HCT116 (cell line): ENCODE measurements at regions not wholly inside any gene's neighbourhood (a gene's known extent, or its start where the extent isn't known, plus 50 kb on each side); places are given as distances from the start of the nearest gene placed in this dataset.
"Not testable (repeated sequence)": the region's sequence is repeated elsewhere in the genome, so short reads cannot be mapped to it uniquely, and the experiment has no call there.

ENCODE experiments used
- ATAC-seq: fragments of 200-7000 bp; cut with Tn5 transposase; 2 replicates; pipeline ENCODE4 v1.9.1; 2020; ENCODE audit warnings: mild to moderate bottlenecking, moderate library complexity
- BruUV-seq: library from RNA; stranded (reverse); fragments of 400-500 nt; replicated peaks from 2 replicates; lab custom pipeline; 2021; lab: Mats Ljungman, UMichigan
- CTCF ChIA-PET: fragments of 300-600 bp; sonication (Branson Sonifier 250); formaldehyde crosslinking; loops from one replicate; lab custom pipeline; 2021; ENCODE audit warnings: antibody characterized with exemption; lab: Charles Lee
- POLR2A ChIA-PET: fragments of 300-600, 350-600 bp; sonication (Branson Sonifier 250); formaldehyde crosslinking; loops from one replicate; lab custom pipeline; 2021; ENCODE audit warnings: antibody characterized with exemption; lab: Charles Lee
- RAD21 ChIA-PET, 2 experiments: fragments of 300-600 bp; sonication (Branson Sonifier 250); formaldehyde crosslinking; loops; one replicate each; lab custom pipeline; 2023; ENCODE audit warnings: low total read pairs in 2 of 2; ENCODE audit not compliant: uncharacterized antibody in 2 of 2, unreplicated experiment in 2 of 2, low non-redundant PET in 1 of 2; lab: Charles Lee
- DNase-seq: peaks from one replicate; pipeline ENCODE4 v3.0.0-alpha.2; 2010; ENCODE audit warnings: low read depth, low spot score
- H2AFZ ChIP-seq: fragments of 200-600 bp; shearing (Covaris generic), sonication (generic); 2 replicates; pipeline ENCODE4 v1.6.1; 2017; ENCODE audit warnings: low read depth, mixed run types, mixed read lengths, antibody characterized with exemption, low read length; ENCODE audit not compliant: poor library complexity, severe bottlenecking
- H3K27ac ChIP-seq: 2 replicates; pipeline ENCODE4 v1.5.1; 2012; ENCODE audit warnings: low read depth, low read length
- H3K27me3 ChIP-seq: fragments of 200-600 bp; sonication (generic); 2 replicates; pipeline ENCODE4 v1.6.1; 2016; ENCODE audit warnings: mixed run types, low read length, mixed read lengths; ENCODE audit not compliant: insufficient read depth
- H3K36me3 ChIP-seq, 2 experiments: fragments of 200-500 bp in 1 of 2; fragments of 200-600 bp in 1 of 2; sonication (Bioruptor generic) in 1 of 2; sonication (generic) in 1 of 2; 2 replicates each; pipeline versions ENCODE4 v1.5.1 to v1.6.1; 2014 to 2016; ENCODE audit warnings: low read length in 2 of 2, inconsistent platforms in 1 of 2, mixed read lengths in 1 of 2, mixed run types in 1 of 2; ENCODE audit not compliant: insufficient read depth in 2 of 2, control insufficient read depth in 1 of 2
- H3K4me1 ChIP-seq, 2 experiments: fragments of 200-600 bp in 1 of 2; sonication (generic) in 1 of 2; 2 replicates each; pipeline versions ENCODE4 v1.5.1 to v1.6.1; 2012 to 2017; ENCODE audit warnings: low read length in 2 of 2, inconsistent platforms in 1 of 2, mild to moderate bottlenecking in 1 of 2, mixed read lengths in 1 of 2, mixed run types in 1 of 2, moderate library complexity in 1 of 2; ENCODE audit not compliant: insufficient read depth in 2 of 2, control insufficient read depth in 1 of 2
- H3K4me2 ChIP-seq: fragments of 200-600 bp; sonication (generic); 2 replicates; pipeline ENCODE4 v1.6.1; 2017; ENCODE audit warnings: mixed run types, low read length, mixed read lengths
- H3K4me3 ChIP-seq, 2 experiments: fragments of 200-600 bp in 1 of 2; sonication (generic) in 1 of 2; replicated peaks in 1 of 2; 2 replicates each; pipeline ENCODE4 v1.5.1; 2011 to 2016; ENCODE audit warnings: low read length in 2 of 2, control low read depth in 1 of 2, low read depth in 1 of 2, mild to moderate bottlenecking in 1 of 2, mixed read lengths in 1 of 2, mixed run types in 1 of 2
- H3K79me2 ChIP-seq: fragments of 200-600 bp; sonication (generic); 2 replicates; pipeline ENCODE4 v1.6.1; 2017; ENCODE audit warnings: mild to moderate bottlenecking, mixed run types, low read length, moderate library complexity, mixed read lengths; ENCODE audit not compliant: insufficient read depth
- H3K9ac ChIP-seq: fragments of 200-600 bp; sonication (generic); 2 replicates; pipeline ENCODE4 v1.6.1; 2016; ENCODE audit warnings: low read length, mixed read lengths
- H3K9me2 ChIP-seq: fragments of 200-600 bp; sonication (generic), shearing (Covaris generic); 2 replicates; pipeline ENCODE4 v1.6.1; 2017; ENCODE audit warnings: mixed run types, mild to moderate bottlenecking, moderate library complexity; ENCODE audit not compliant: insufficient read depth
- H3K9me3 ChIP-seq, 2 experiments: fragments of 200-500 bp in 1 of 2; fragments of 200-600 bp in 1 of 2; sonication (Bioruptor generic) in 1 of 2; sonication (generic) in 1 of 2; 2 replicates each; pipeline ENCODE4 v1.6.1; 2014 to 2017; ENCODE audit warnings: low read length in 2 of 2, mixed read lengths in 2 of 2, inconsistent platforms in 1 of 2, low read depth in 1 of 2, mild to moderate bottlenecking in 1 of 2, mixed run types in 1 of 2, moderate library complexity in 1 of 2; ENCODE audit not compliant: control insufficient read depth in 1 of 2, insufficient read depth in 1 of 2
- H4K20me1 ChIP-seq: fragments of 200-600 bp; sonication (generic), shearing (Covaris generic); 2 replicates; pipeline ENCODE4 v1.6.1; 2017; ENCODE audit warnings: mixed run types, mild to moderate bottlenecking, moderate library complexity; ENCODE audit not compliant: insufficient read depth
- ATF3 ChIP-seq: IDR thresholded peaks from 2 replicates; pipeline ENCODE4 v1.6.1; 2012
- CBX3 ChIP-seq: IDR thresholded peaks from 2 replicates; pipeline ENCODE4 v1.6.1; 2012; ENCODE audit warnings: low read depth
- JUND ChIP-seq: IDR thresholded peaks from 2 replicates; pipeline ENCODE4 v1.6.1; 2012
- POLR2A ChIP-seq: IDR thresholded peaks from 2 replicates; pipeline ENCODE4 v1.7.0; 2011; ENCODE audit warnings: borderline replicate concordance; ENCODE audit not compliant: insufficient read depth, insufficient read length; ENCODE audit errors: extremely low read depth
- RAD21 ChIP-seq: IDR thresholded peaks from 2 replicates; pipeline ENCODE4 v1.6.1; 2012; ENCODE audit warnings: low read depth, mild to moderate bottlenecking
- SIN3A ChIP-seq: IDR thresholded peaks from 2 replicates; pipeline ENCODE4 v1.6.1; 2012; ENCODE audit warnings: low read depth
- YY1 ChIP-seq: IDR thresholded peaks from 2 replicates; pipeline ENCODE4 v1.6.1; 2011; ENCODE audit warnings: low read length, low read depth, moderate library complexity, mild to moderate bottlenecking; ENCODE audit not compliant: insufficient replicate concordance; ENCODE audit errors: extremely low read depth
- ZNF274 ChIP-seq: fragments of 200-500 bp; sonication (Bioruptor generic); IDR thresholded peaks from 2 replicates; pipeline ENCODE4 v1.6.1; 2014; ENCODE audit warnings: mild to moderate bottlenecking, low read depth, low read length, inconsistent platforms
- intact Hi-C: fragments of 100-400 bp; cut with micrococcal nuclease; formaldehyde crosslinking; loops from 2 replicates; pipeline ENCODE4 v1.10.0; 2022

GRCh38 chr3:74200952-74201351, 413.5 kb downstream of the CNTN3 start:
- RAD21 ChIA-PET = no interaction called here
- Histone ChIP-seq H3K27me3 (no peaks in the 10 kb centered on the region), H3K79me2 (no peaks in the 10 kb centered on the region), H2AFZ (no peak overlapping the region), H4K20me1 (no peaks in the 10 kb centered on the region), H3K36me3 (no peaks in the 10 kb centered on the region), H3K4me1 (no peaks in the 10 kb centered on the region), H3K9me2 (no peaks in the 10 kb centered on the region), H3K9me3 (peaks cover 5 to 27% of the 10 kb centered on the region in 2 experiments; a peak in 2 of 4 replicates), H3K9ac (no peak overlapping the region), H3K4me2 (no peak overlapping the region), H3K4me3 (no peak overlapping the region), H3K27ac (no peak overlapping the region)
- TF ChIP-seq SIN3A (no peak), ATF3 (no peak), JUND (no peak), RAD21 (no peak), ZNF274 (no peak), CBX3 (no peak), POLR2A (no peak), YY1 (no peak)
- ATAC-seq (no peak), DNase-seq (no peak)
- POLR2A ChIA-PET = no interaction called here
- BruUV-seq = no TSS peak
- CTCF ChIA-PET = no interaction called here
- intact Hi-C loops = no loop called here

- POLR2A ChIA-PET, H3K36me3 ChIP-seq, H3K4me3 ChIP-seq, H3K4me2 ChIP-seq, RAD21 ChIA-PET, H3K27ac ChIP-seq, H3K79me2 ChIP-seq, ATAC-seq, H3K9me2 ChIP-seq, H3K4me1 ChIP-seq, intact Hi-C loops, DNase-seq, H4K20me1 ChIP-seq, H3K27me3 ChIP-seq, H2AFZ ChIP-seq, BruUV-seq, H3K9ac ChIP-seq, CTCF ChIA-PET: not testable (repeated sequence)
- H3K9me3 ChIP-seq = peaks cover 4 to 18% of the 10 kb centered on the region in 2 experiments; a peak in 3 of 4 replicates
Observed at GRCh38 chr3:74178664-74179063, 435.8 kb downstream of the CNTN3 start.
